Activated CD4-positive, alpha-beta T cell treated with anti-CD3 and anti-CD28 coated beads for 36 hours (primary cell): ENCODE measurements at regions not wholly inside any gene's neighbourhood (a gene's known extent, or its start where the extent isn't known, plus 50 kb on each side); places are given as distances from the start of the nearest gene placed in this dataset.

ENCODE experiments used
- ATAC-seq: fragments of 200-7000 bp; cut with Tn5 transposase; one replicate; pipeline ENCODE4 v1.10.0; 2021; ENCODE audit warnings: mild to moderate bottlenecking, moderate library complexity
- CTCF ChIA-PET: fragments of 350-600 bp; sonication (Branson Sonifier 250); formaldehyde crosslinking; loops from one replicate; lab custom pipeline; 2021; ENCODE audit warnings: antibody characterized with exemption; lab: Charles Lee
- POLR2A ChIA-PET: fragments of 350-600 bp; sonication (Branson Sonifier 250); formaldehyde crosslinking; loops from one replicate; lab custom pipeline; 2021; ENCODE audit warnings: antibody characterized with exemption, inconsistent platforms; lab: Charles Lee
- DNase-seq: peaks from one replicate; pipeline ENCODE4 v3.0.0-alpha.2; 2020
- H3K27ac Mint-ChIP-seq: one replicate; pipeline ENCODE4 v1.8.0; 2021; ENCODE audit warnings: mixed read lengths
- H3K27me3 Mint-ChIP-seq: one replicate; pipeline ENCODE4 v1.8.0; 2021; ENCODE audit warnings: mixed read lengths
- H3K36me3 Mint-ChIP-seq: one replicate; pipeline ENCODE4 v1.8.0; 2021; ENCODE audit warnings: low read depth, mixed read lengths
- H3K4me1 Mint-ChIP-seq: one replicate; pipeline ENCODE4 v1.8.0; 2021; ENCODE audit warnings: mixed read lengths
- H3K4me3 Mint-ChIP-seq: one replicate; pipeline ENCODE4 v1.8.0; 2021; ENCODE audit warnings: mild to moderate bottlenecking, moderate library complexity, mixed read lengths
- H3K9me3 Mint-ChIP-seq: one replicate; pipeline ENCODE4 v1.8.0; 2021; ENCODE audit warnings: low read depth, mixed read lengths
- intact Hi-C, 2 experiments: fragments of 100-400 bp; cut with DNase I in 1 of 2; cut with micrococcal nuclease in 1 of 2; formaldehyde crosslinking; loops; one replicate each; pipeline versions ENCODE4 v1.14.2 to v1.15.1; 2022 to 2024; cut with DNase I, micrococcal nuclease

DNA sequence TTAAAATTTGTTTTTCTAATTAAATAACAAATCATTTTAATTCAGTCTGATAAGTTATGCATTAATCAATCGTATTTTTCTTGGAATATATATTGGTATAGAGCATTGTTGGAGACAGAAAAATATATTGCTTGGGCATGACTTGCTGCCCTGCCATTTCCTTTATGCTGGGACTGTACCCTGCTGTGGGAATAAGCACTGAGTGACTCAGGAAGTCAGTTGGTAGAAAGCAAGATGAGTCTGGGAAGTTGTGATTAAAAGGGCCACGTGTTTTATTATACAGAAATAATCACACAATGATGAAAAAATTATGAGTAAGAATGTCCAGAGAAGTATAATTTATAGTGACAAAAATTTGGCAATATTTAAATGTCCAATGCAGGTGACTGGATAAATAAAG, 139.5 kb downstream of the KIF18A start:
- no peak for ATAC-seq
- intact Hi-C loops: no loop called here
- POLR2A ChIA-PET: no interaction called here
- Mint-ChIP-seq H3K4me3 (no peak overlapping the region), H3K9me3 (no peaks in the 10 kb centered on the region), H3K27me3 (peaks cover 2% of the 10 kb centered on the region), H3K27ac (no peak overlapping the region), H3K36me3 (no peaks in the 10 kb centered on the region), H3K4me1 (no peaks in the 10 kb centered on the region)
- CTCF ChIA-PET: no interaction called here
- no peak for DNase-seq

DNA sequence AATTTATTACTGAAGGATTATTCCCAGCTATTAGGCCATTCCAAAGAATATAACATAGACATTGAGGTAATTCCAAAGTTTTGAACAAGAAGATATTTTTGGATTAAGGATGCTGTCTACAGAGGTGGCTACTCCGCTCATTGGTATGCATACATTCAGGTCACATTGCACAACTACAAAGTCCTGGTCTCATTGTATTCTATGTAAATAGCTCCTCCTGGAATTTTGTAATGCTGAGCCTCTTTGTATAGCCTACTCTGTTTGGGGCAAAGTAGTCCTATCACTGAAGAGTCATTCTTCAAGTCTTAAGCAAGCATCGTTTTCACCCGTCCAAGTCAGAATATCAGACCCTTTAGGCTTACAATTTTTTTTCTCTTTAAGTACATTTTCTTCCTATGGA, 142.4 kb downstream of the KIF18A start:
- Mint-ChIP-seq H3K9me3 (no peaks in the 10 kb centered on the region), H3K36me3 (no peaks in the 10 kb centered on the region), H3K4me1 (no peaks in the 10 kb centered on the region), H3K4me3 (no peak overlapping the region), H3K27me3 (peaks cover 3% of the 10 kb centered on the region), H3K27ac (no peak overlapping the region)
- no peak for DNase-seq
- ChIA-PET CTCF (interaction anchor here (0.7 kb wide), 1 partner anchor 35 kb away, joined by 3 read pairs; no protein-coding TSS in a partner anchor), POLR2A (no interaction called here)
- ATAC-seq: no peak
- intact Hi-C loops: no loop called here

DNA sequence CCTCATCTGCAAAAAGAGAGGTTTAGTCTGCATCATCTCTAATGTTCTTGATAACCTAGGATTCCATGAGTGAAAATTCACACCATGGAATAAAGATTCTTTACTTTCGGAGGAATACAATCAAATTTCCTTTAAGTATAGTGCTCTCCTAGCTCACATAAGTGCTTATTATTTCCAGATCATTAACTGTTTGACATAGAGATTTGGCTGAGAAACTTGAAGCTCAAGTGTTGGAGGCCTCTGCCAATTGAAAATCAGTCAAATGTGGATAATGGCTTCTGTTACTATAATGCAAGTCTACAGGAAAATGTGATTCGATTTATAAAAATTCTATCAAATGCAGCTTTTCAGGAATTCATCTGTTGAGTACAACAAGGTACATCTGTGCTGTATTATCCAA, 144.6 kb downstream of the KIF18A start:
- H3K36me3 Mint-ChIP-seq: no peaks in the 10 kb centered on the region
- ChIA-PET POLR2A (no interaction called here), CTCF (no interaction called here)
- ATAC-seq (no peak), DNase-seq (no peak)
- no peaks in the 10 kb centered on the region for H3K4me1 Mint-ChIP-seq
- H3K9me3 Mint-ChIP-seq: no peaks in the 10 kb centered on the region
- intact Hi-C loops: no loop called here
- peaks cover 4% of the 10 kb centered on the region for H3K27me3 Mint-ChIP-seq
- no peak overlapping the region for H3K4me3 Mint-ChIP-seq
- H3K27ac Mint-ChIP-seq: no peak overlapping the region

GRCh38 chr11:27949951-27950738, 157.8 kb downstream of the KIF18A start:
- no peak overlapping the region for H3K27ac Mint-ChIP-seq
- DNase-seq: no peak
- no peak overlapping the region for H3K4me3 Mint-ChIP-seq
- H3K9me3 Mint-ChIP-seq: no peaks in the 10 kb centered on the region
- ChIA-PET POLR2A (no interaction called here), CTCF (no interaction called here)
- no peaks in the 10 kb centered on the region for H3K36me3 Mint-ChIP-seq
- ATAC-seq: no peak
- no peaks in the 10 kb centered on the region for H3K4me1 Mint-ChIP-seq
- intact Hi-C loops: no loop called here
- no peaks in the 10 kb centered on the region for H3K27me3 Mint-ChIP-seq

DNA sequence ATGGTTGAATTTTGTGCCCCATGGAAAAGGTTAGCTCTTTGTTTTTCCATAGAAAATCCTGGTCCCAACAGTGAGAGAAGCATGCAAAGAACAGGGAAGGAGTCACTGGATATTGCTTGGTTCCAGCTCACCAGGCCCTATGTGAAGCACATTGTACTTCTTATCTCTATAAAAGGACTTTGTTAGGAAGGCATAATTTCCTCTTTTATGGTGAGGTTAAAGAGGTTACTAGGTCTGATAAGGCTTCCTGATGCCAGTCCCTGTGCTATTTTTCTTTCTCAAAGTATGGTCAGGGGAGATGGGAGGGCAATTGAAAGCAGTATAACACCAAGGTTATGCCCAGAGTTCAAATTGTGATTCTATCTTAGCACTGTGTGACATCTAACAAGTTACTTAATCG, 162.6 kb downstream of the KIF18A start:
- Mint-ChIP-seq H3K27me3 (no peaks in the 10 kb centered on the region), H3K9me3 (peaks cover 1% of the 10 kb centered on the region), H3K36me3 (no peaks in the 10 kb centered on the region), H3K4me3 (no peak overlapping the region), H3K4me1 (no peaks in the 10 kb centered on the region), H3K27ac (no peak overlapping the region)
- CTCF ChIA-PET: no interaction called here
- intact Hi-C loops: no loop called here
- ATAC-seq: no peak
- DNase-seq: no peak
- POLR2A ChIA-PET: no interaction called here

- H3K4me3 Mint-ChIP-seq: no peak overlapping the region
- no peak for DNase-seq
- H3K27me3 Mint-ChIP-seq: peaks cover 2% of the 10 kb centered on the region
- ChIA-PET CTCF (no interaction called here), POLR2A (no interaction called here)
- H3K9me3 Mint-ChIP-seq: peaks cover 4% of the 10 kb centered on the region
- H3K36me3 Mint-ChIP-seq: no peaks in the 10 kb centered on the region
- H3K27ac Mint-ChIP-seq: no peak overlapping the region
- H3K4me1 Mint-ChIP-seq: no peaks in the 10 kb centered on the region
- ATAC-seq: no peak
- intact Hi-C loops: no loop called here
Measured at GRCh38 chr11:27938011-27938410, 169.9 kb downstream of the KIF18A start.

DNA sequence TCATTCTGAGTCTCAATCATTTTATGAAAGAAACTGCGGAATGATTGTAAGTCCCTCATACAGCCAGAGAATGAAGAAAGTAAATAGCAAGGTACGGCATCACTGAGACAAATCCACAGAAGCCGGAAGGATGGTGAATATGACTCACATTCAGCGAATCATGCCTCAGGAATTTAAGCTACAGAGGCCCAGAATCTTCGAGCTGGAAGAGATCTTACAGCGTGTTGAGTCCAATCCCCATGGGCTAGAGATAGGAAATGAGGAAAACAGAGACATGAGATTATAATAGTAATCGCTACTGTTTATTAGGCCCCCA, 173.2 kb downstream of the KIF18A start:
- ATAC-seq (no peak), DNase-seq (no peak)
- H3K27me3 Mint-ChIP-seq: peaks cover 2% of the 10 kb centered on the region
- no peak overlapping the region for H3K27ac Mint-ChIP-seq
- intact Hi-C loops: no loop called here
- H3K36me3 Mint-ChIP-seq: no peaks in the 10 kb centered on the region
- POLR2A ChIA-PET: no interaction called here
- peaks cover 3% of the 10 kb centered on the region for H3K9me3 Mint-ChIP-seq
- CTCF ChIA-PET: interaction anchor here (0.8 kb wide), 1 partner anchor 1961 kb away, joined by 3 read pairs; no protein-coding TSS in a partner anchor
- H3K4me1 Mint-ChIP-seq: no peaks in the 10 kb centered on the region
- no peak overlapping the region for H3K4me3 Mint-ChIP-seq

GRCh38 chr11:27933992-27934829, 173.7 kb downstream of the KIF18A start:
- no peaks in the 10 kb centered on the region for H3K4me1 Mint-ChIP-seq
- no peak for ATAC-seq
- intact Hi-C loops: no loop called here
- H3K36me3 Mint-ChIP-seq: no peaks in the 10 kb centered on the region
- H3K4me3 Mint-ChIP-seq: no peak overlapping the region
- ChIA-PET CTCF (interaction anchor here (0.8 kb wide), 1 partner anchor 1962 kb away, joined by 3 read pairs; no protein-coding TSS in a partner anchor), POLR2A (no interaction called here)
- peaks cover 3% of the 10 kb centered on the region for H3K9me3 Mint-ChIP-seq
- no peak overlapping the region for H3K27ac Mint-ChIP-seq
- DNase-seq: no peak
- peaks cover 2% of the 10 kb centered on the region for H3K27me3 Mint-ChIP-seq

GRCh38 chr11:27931770-27932169, 176.2 kb downstream of the KIF18A start:
- CTCF ChIA-PET: interaction anchor here (0.8 kb wide), 1 partner anchor 21 kb away, joined by 4 read pairs; no protein-coding TSS in a partner anchor
- Mint-ChIP-seq H3K9me3 (no peaks in the 10 kb centered on the region), H3K27me3 (no peaks in the 10 kb centered on the region), H3K4me1 (no peaks in the 10 kb centered on the region), H3K36me3 (no peaks in the 10 kb centered on the region), H3K4me3 (no peak overlapping the region), H3K27ac (no peak overlapping the region)
- POLR2A ChIA-PET: no interaction called here
- ATAC-seq: no peak
- DNase-seq: no peak
- intact Hi-C loops: no loop called here

DNA sequence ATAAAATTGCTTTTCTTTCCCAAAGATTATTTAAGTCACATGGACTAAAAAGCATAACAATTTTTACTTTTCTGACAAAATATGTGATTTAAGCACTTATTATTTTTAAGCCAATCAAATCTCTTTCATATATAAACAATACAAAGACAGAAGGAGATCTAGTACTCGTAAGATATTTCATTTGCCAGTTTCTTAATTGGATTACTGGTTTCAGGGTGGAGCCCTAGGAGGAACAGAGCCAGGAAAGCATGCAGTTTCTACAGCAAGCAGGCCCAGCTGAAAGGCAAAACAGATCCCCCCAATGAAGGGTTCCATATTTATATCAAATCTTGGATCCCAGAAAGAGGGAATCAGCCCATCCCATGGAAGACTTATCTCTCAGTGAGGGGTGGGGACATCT, 177.0 kb downstream of the KIF18A start:
- ATAC-seq (no peak), DNase-seq (no peak)
- no peaks in the 10 kb centered on the region for H3K27me3 Mint-ChIP-seq
- POLR2A ChIA-PET: no interaction called here
- no peak overlapping the region for H3K27ac Mint-ChIP-seq
- no peaks in the 10 kb centered on the region for H3K36me3 Mint-ChIP-seq
- CTCF ChIA-PET: no interaction called here
- H3K9me3 Mint-ChIP-seq: no peaks in the 10 kb centered on the region
- no peaks in the 10 kb centered on the region for H3K4me1 Mint-ChIP-seq
- intact Hi-C loops: no loop called here
- H3K4me3 Mint-ChIP-seq: no peak overlapping the region

GRCh38 chr11:27928809-27929208, 179.1 kb downstream of the KIF18A start:
- ATAC-seq (no peak), DNase-seq (no peak)
- intact Hi-C loops: no loop called here
- ChIA-PET CTCF (no interaction called here), POLR2A (no interaction called here)
- H3K9me3 Mint-ChIP-seq: no peaks in the 10 kb centered on the region
- no peaks in the 10 kb centered on the region for H3K36me3 Mint-ChIP-seq
- no peak overlapping the region for H3K27ac Mint-ChIP-seq
- peaks cover 2% of the 10 kb centered on the region for H3K27me3 Mint-ChIP-seq
- H3K4me3 Mint-ChIP-seq: no peak overlapping the region
- H3K4me1 Mint-ChIP-seq: no peaks in the 10 kb centered on the region

DNA sequence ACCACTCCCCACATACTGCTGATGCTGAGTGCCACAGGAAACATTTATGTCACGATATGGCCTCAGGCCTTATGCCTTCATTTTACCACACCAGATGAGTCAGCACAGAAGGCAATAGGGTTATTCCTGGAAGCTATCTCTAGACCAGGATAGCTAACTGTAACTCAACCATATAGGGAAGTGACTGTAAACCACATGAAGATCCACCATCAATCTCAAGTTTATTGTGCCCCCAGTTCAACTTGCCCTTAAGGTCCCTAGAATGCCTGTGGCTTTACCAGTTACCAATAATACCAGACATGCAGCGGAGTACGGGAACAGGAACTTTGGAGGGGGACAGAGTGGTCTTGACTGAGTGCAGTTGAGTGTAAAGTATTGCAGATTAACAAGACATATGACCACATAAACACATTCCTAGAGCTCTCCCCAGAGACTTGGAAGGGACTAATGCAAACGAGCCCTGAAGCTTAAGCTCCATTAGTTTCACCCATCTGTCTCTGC, 180.9 kb downstream of the KIF18A start:
- no peak for ATAC-seq
- no peaks in the 10 kb centered on the region for H3K4me1 Mint-ChIP-seq
- peaks cover 2% of the 10 kb centered on the region for H3K27me3 Mint-ChIP-seq
- intact Hi-C loops: no loop called here
- no peak for DNase-seq
- no peak overlapping the region for H3K4me3 Mint-ChIP-seq
- no peak overlapping the region for H3K27ac Mint-ChIP-seq
- H3K36me3 Mint-ChIP-seq: no peaks in the 10 kb centered on the region
- CTCF ChIA-PET: no interaction called here
- POLR2A ChIA-PET: no interaction called here
- H3K9me3 Mint-ChIP-seq: no peaks in the 10 kb centered on the region
